ENCODE measurements at regions not wholly inside any gene's neighbourhood (a gene's known extent, or its start where the extent isn't known, plus 50 kb on each side); places are given as distances from the start of the nearest gene placed in this dataset.

GRCh38 chr11:35077709-35078469 lies 61.1 kb upstream of the CD44 start:
- DNase-seq (ENCODE audit: low read depth), result peak; percentile 78

- no peak for DNase-seq (ENCODE audit: low read depth)
Measured at GRCh38 chr11:35078470-35078735, 60.6 kb upstream of the CD44 start.

GRCh38 chr11:35079611-35080010 lies 59.4 kb upstream of the CD44 start:
- no peak for DNase-seq (ENCODE audit: low read depth)

- DNase-seq (ENCODE audit: low read depth), result peak; percentile 95
Measured at GRCh38 chr11:35082321-35083180, 56.4 kb upstream of the CD44 start.

- DNase-seq (ENCODE audit: low read depth), result peak; percentile 33
Measured at GRCh38 chr11:35083181-35083430, 55.9 kb upstream of the CD44 start.

GRCh38 chr11:35083431-35084238 lies 55.3 kb upstream of the CD44 start:
- peak; percentile 98 for DNase-seq (ENCODE audit: low read depth)

- no peak for DNase-seq (ENCODE audit: low read depth)
Measured at GRCh38 chr11:35084817-35085440, 54.0 kb upstream of the CD44 start.

GRCh38 chr11:35085531-35086165 lies 53.3 kb upstream of the CD44 start:
- DNase-seq (ENCODE audit: low read depth), result no peak

GRCh38 chr11:35087648-35088047 lies 51.3 kb upstream of the CD44 start:
- DNase-seq (ENCODE audit: low read depth), result no peak

GRCh38 chr11:35088226-35088625 lies 50.7 kb upstream of the CD44 start:
- DNase-seq (ENCODE audit: low read depth), result no peak

- DNase-seq (ENCODE audit: low read depth), result no peak
Measured at GRCh38 chr11:35088676-35089075, 50.3 kb upstream of the CD44 start.
